ENCODE measurements at regions not wholly inside any gene's neighbourhood (a gene's known extent, or its start where the extent isn't known, plus 50 kb on each side); places are given as distances from the start of the nearest gene placed in this dataset.
"Not testable (repeated sequence)": the region's sequence is repeated elsewhere in the genome, so short reads cannot be mapped to it uniquely, and the experiment has no call there.

GRCh38 chrX:47776292-47777006 is 60.3 kb upstream of the ZNF81 start:
- DNase-seq: no peak

- DNase-seq: no peak
These were observed 63.9 kb upstream of the ZNF81 start for GRCh38 chrX:47772764-47773163.

- DNase-seq: no peak
These were observed 65.2 kb upstream of the ZNF81 start for GRCh38 chrX:47771473-47771872.

GRCh38 chrX:47762826-47763225 is 73.9 kb upstream of the ZNF81 start:
- not testable (repeated sequence) for DNase-seq

GRCh38 chrX:47752685-47753084 is 84.0 kb upstream of the ZNF81 start:
- no peak for DNase-seq

GRCh38 chrX:47751670-47752069 is 85.0 kb upstream of the ZNF81 start:
- DNase-seq: peak in 2 of 4 experiments; percentile 6 to 22

- DNase-seq: no peak
These were observed 87.3 kb upstream of the ZNF81 start for GRCh38 chrX:47749185-47749967.

GRCh38 chrX:47748576-47748975 is 88.1 kb upstream of the ZNF81 start:
- no peak for DNase-seq

GRCh38 chrX:47746446-47746845 is 87.5 kb upstream of the UXT start:
- DNase-seq: no peak

GRCh38 chrX:47745416-47745815 is 86.4 kb upstream of the UXT start:
- no peak for DNase-seq

- DNase-seq: no peak
These were observed 84.5 kb upstream of the UXT start for GRCh38 chrX:47743504-47743903.

- DNase-seq: not testable (repeated sequence)
These were observed 79.9 kb upstream of the UXT start for GRCh38 chrX:47738870-47739269.

- no peak for DNase-seq
These were observed 64.7 kb upstream of the UXT start for GRCh38 chrX:47723689-47724088.

- DNase-seq: no peak
These were observed 64.1 kb upstream of the UXT start for GRCh38 chrX:47723083-47723482.

GRCh38 chrX:47722260-47722659 is 63.3 kb upstream of the UXT start:
- no peak for DNase-seq

GRCh38 chrX:47715078-47715477 is 56.1 kb upstream of the UXT start:
- not testable (repeated sequence) for DNase-seq

- DNase-seq: not testable (repeated sequence)
These were observed 53.7 kb upstream of the UXT start for GRCh38 chrX:47712675-47713074.

- DNase-seq: no peak
These were observed 51.3 kb upstream of the UXT start for GRCh38 chrX:47710252-47710651.
